Kidney (tissue), 13 donors: ENCODE measurements at regions not wholly inside any gene's neighbourhood (a gene's known extent, or its start where the extent isn't known, plus 50 kb on each side); places are given as distances from the start of the nearest gene placed in this dataset.

Experiments
- DNase-seq, 5 donors: peaks; one replicate each; pipeline ENCODE4 v3.0.0-alpha.2; 2013 to 2020
- FAIRE-seq: peaks from 2 replicates; lab custom pipeline; 2012; peaks lifted over from hg19 to GRCh38; lab: Jason Lieb, UNC
- H3K27ac ChIP-seq, 2 donors: one replicate each; pipeline ENCODE4 v1.7.0; 2013; ENCODE audit warnings: low read depth in 2 of 2, low read length in 2 of 2, inconsistent platforms in 1 of 2
- H3K27me3 ChIP-seq: one replicate; pipeline ENCODE4 v1.7.1; 2013; ENCODE audit warnings: low read length, inconsistent platforms; ENCODE audit not compliant: control insufficient read depth, insufficient read depth
- H3K36me3 ChIP-seq, 3 donors: one replicate each; pipeline versions ENCODE4 v1.7.0 to v1.7.1; 2013; ENCODE audit warnings: low read length in 3 of 3, control low read depth in 1 of 3, inconsistent platforms in 1 of 3; ENCODE audit not compliant: insufficient read depth in 3 of 3, control insufficient read depth in 2 of 3
- H3K4me1 ChIP-seq, 3 donors: one replicate each; pipeline versions ENCODE4 v1.7.0 to v1.7.1; 2013; ENCODE audit warnings: low read length in 3 of 3, inconsistent platforms in 1 of 3, low read depth in 1 of 3; ENCODE audit not compliant: control insufficient read depth in 2 of 3, insufficient read depth in 2 of 3
- H3K4me3 ChIP-seq, 3 donors: one replicate each; pipeline versions ENCODE4 v1.7.0 to v1.8.1; 2013; ENCODE audit warnings: low read length in 3 of 3, control low read depth in 1 of 3, inconsistent platforms in 1 of 3
- H3K9ac ChIP-seq, 3 donors: one replicate each; pipeline versions ENCODE4 v1.7.0 to v1.7.1; 2013; ENCODE audit warnings: low read length in 3 of 3, control low read depth in 1 of 3, inconsistent platforms in 1 of 3
- H3K9me3 ChIP-seq, 3 donors: one replicate each; pipeline versions ENCODE4 v1.7.0 to v1.7.1; 2013; ENCODE audit warnings: low read length in 3 of 3, control low read depth in 1 of 3, inconsistent platforms in 1 of 3; ENCODE audit not compliant: control insufficient read depth in 2 of 3, insufficient read depth in 1 of 3
- intact Hi-C: fragments of 100-400 bp; cut with DNase I; formaldehyde crosslinking; loops from one replicate; pipeline ENCODE4 v1.11.1; 2022
- TF ChIP-seq, protein P1 (sequence below): IDR thresholded peaks from 3 replicates; pipeline ENCODE4 v1.5.1; 2012; ENCODE audit warnings: mild to moderate bottlenecking, moderate library complexity, borderline replicate concordance; ENCODE audit not compliant: insufficient read depth; ENCODE audit errors: extremely low read depth
- donor health status: control.
- donor health status: control.
- donor health status: control.
- donor health status: control.
- donor health status: control.
- donor health status: DM: yes; HTN: yes; CAD: no.
- donor health status: Normal renal cell carcinoma (clear cell type).

DNA sequence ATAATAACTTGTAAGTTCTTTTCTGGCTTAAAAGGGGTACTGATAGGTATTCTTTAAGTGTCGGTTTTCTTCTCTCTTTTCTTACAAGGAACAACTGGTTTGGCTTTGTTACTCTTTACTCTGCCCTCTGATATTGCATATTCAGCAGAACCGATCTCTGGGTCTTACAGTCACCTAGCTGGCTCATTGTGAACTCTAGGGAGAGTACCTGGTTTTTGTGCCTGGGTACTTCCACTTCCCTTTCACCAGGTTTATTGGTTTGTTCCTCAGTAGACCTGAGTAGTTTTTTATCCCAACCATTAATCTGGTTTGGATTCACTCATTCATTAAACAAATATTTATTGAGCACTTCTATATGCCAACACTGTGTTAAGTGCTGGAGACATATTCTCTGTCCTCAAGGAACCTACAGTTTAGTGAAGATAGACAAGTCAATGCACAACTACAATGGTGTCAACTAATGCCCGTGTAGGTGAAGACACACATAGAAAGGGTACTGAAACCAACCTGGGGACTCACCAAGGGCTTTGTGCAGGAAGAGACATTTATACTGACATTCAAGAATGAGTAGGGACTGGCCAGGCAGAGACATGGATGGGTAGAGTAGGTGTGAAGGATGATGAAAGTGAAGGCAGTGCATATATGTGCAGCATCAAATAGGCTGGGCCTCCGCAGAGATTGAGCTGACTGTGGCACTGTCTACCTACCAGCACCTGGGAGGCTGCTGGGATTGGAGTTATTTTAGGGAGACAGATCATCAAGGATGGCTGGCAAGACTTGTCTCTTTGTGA, 348.8 kb upstream of the C11orf87 start:
- Histone ChIP-seq H3K4me1 (no peaks in the 10 kb centered on the region), H3K9ac (no peak overlapping the region), H3K9me3 (peaks cover 0 to 4% (median 0%) of the 10 kb centered on the region in 3 donors), H3K4me3 (no peak overlapping the region), H3K27ac (no peak overlapping the region), H3K27me3 (no peaks in the 10 kb centered on the region), H3K36me3 (no peaks in the 10 kb centered on the region)
- DNase-seq: no peak
- TF ChIP-seq, protein P1, sequence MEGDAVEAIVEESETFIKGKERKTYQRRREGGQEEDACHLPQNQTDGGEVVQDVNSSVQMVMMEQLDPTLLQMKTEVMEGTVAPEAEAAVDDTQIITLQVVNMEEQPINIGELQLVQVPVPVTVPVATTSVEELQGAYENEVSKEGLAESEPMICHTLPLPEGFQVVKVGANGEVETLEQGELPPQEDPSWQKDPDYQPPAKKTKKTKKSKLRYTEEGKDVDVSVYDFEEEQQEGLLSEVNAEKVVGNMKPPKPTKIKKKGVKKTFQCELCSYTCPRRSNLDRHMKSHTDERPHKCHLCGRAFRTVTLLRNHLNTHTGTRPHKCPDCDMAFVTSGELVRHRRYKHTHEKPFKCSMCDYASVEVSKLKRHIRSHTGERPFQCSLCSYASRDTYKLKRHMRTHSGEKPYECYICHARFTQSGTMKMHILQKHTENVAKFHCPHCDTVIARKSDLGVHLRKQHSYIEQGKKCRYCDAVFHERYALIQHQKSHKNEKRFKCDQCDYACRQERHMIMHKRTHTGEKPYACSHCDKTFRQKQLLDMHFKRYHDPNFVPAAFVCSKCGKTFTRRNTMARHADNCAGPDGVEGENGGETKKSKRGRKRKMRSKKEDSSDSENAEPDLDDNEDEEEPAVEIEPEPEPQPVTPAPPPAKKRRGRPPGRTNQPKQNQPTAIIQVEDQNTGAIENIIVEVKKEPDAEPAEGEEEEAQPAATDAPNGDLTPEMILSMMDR: no peak
- intact Hi-C loops: no loop called here
- no peak for FAIRE-seq

- TF ChIP-seq, protein P1: no peak
- H3K9ac ChIP-seq: no peak overlapping the region
- H3K36me3 ChIP-seq: no peaks in the 10 kb centered on the region
- no peaks in the 10 kb centered on the region for H3K27me3 ChIP-seq
- H3K4me1 ChIP-seq: no peaks in the 10 kb centered on the region
- H3K9me3 ChIP-seq: no peaks in the 10 kb centered on the region
- no peak overlapping the region for H3K4me3 ChIP-seq
- intact Hi-C loops: no loop called here
- DNase-seq: no peak
- no peak for FAIRE-seq
- H3K27ac ChIP-seq: no peak overlapping the region
Observed at GRCh38 chr11:109075976-109076375, 346.0 kb upstream of the C11orf87 start.

DNA sequence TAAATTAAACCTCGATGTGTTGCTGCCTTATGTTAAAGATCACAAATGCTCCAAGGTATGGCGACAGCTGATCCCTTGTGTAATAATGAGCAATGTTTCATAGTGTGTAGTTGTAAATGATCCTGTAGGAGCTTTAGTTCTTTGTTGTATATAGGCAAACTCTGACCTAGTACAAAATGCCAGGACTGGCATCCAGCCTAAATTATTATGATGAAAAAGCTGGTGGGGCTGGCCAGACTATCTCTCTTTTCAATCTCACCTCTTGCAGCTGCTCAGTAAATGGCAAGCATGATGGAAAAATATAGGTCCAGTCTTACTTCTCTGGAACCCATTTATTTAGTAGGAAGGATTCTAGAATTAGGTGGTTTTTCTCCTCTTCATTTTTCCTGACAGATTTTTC, 345.1 kb upstream of the C11orf87 start:
- H3K36me3 ChIP-seq: no peaks in the 10 kb centered on the region
- FAIRE-seq (no peak), DNase-seq (no peak)
- no peak overlapping the region for H3K4me3 ChIP-seq
- H3K27me3 ChIP-seq: no peaks in the 10 kb centered on the region
- no peak overlapping the region for H3K9ac ChIP-seq
- TF ChIP-seq, protein P1: no peak
- no peak overlapping the region for H3K27ac ChIP-seq
- no peaks in the 10 kb centered on the region for H3K4me1 ChIP-seq
- H3K9me3 ChIP-seq: no peaks in the 10 kb centered on the region
- intact Hi-C loops: no loop called here
